HEK293T (cell line): ENCODE measurements at regions not wholly inside any gene's neighbourhood (a gene's known extent, or its start where the extent isn't known, plus 50 kb on each side); places are given as distances from the start of the nearest gene placed in this dataset.
"Not testable (repeated sequence)": the region's sequence is repeated elsewhere in the genome, so short reads cannot be mapped to it uniquely, and the experiment has no call there.

Experiments
- CTCF ChIA-PET: fragments of 350-600 bp; formaldehyde crosslinking; extraction: SDS; loops from one replicate; lab custom pipeline; 2021; ENCODE audit warnings: antibody characterized with exemption, inconsistent platforms; lab: Yijun Ruan, JAX
- POLR2A ChIA-PET: fragments of 350-600 bp; formaldehyde crosslinking; extraction: SDS; loops from one replicate; lab custom pipeline; 2020; ENCODE audit warnings: antibody characterized with exemption, inconsistent platforms; lab: Yijun Ruan, JAX
- DNase-seq: peaks from one replicate; pipeline ENCODE4 v3.0.0; 2012; ENCODE audit warnings: mixed read lengths; ENCODE audit errors: extremely low spot score
- ARNT ChIP-seq: fragments of 450-650 bp; IDR thresholded peaks from 2 replicates; pipeline ENCODE4 v1.6.1; 2017; ENCODE audit warnings: mild to moderate bottlenecking
- BHLHE40 ChIP-seq: fragments of 450-650 bp; IDR thresholded peaks from 2 replicates; pipeline ENCODE4 v1.6.1; 2016; ENCODE audit warnings: mild to moderate bottlenecking, moderate library complexity, borderline replicate concordance
- CTBP1 ChIP-seq: fragments of 450-650 bp; IDR thresholded peaks from 2 replicates; pipeline ENCODE4 v1.6.1; 2016; ENCODE audit warnings: borderline replicate concordance
- ELF4 ChIP-seq: fragments of 450-650 bp; IDR thresholded peaks from 2 replicates; pipeline ENCODE4 v1.6.1; 2017; ENCODE audit warnings: antibody characterized with exemption
- FOXA1 ChIP-seq: fragments of 450-650 bp; IDR thresholded peaks from 2 replicates; pipeline ENCODE4 v1.6.1; 2016; ENCODE audit warnings: mild to moderate bottlenecking
- FOXK2 ChIP-seq: fragments of 450-650 bp; IDR thresholded peaks from 2 replicates; pipeline ENCODE4 v1.6.1; 2016; ENCODE audit warnings: mild to moderate bottlenecking
- FOXM1 ChIP-seq: fragments of 450-650 bp; IDR thresholded peaks from 2 replicates; pipeline ENCODE4 v1.6.1; 2017; ENCODE audit warnings: mild to moderate bottlenecking, borderline replicate concordance
- HDGF ChIP-seq: fragments of 450-650 bp; IDR thresholded peaks from 2 replicates; pipeline ENCODE4 v1.6.1; 2017; ENCODE audit warnings: antibody characterized with exemption, borderline replicate concordance
- L3MBTL2 ChIP-seq: fragments of 450-650 bp; conservative IDR thresholded peaks from 2 replicates; pipeline ENCODE4 v1.6.1; 2016; ENCODE audit warnings: mild to moderate bottlenecking
- LEF1 ChIP-seq: fragments of 450-650 bp; IDR thresholded peaks from 2 replicates; pipeline ENCODE4 v1.6.1; 2017; ENCODE audit warnings: mild to moderate bottlenecking, borderline replicate concordance
- NFRKB ChIP-seq: fragments of 450-650 bp; IDR thresholded peaks from 2 replicates; pipeline ENCODE4 v1.6.1; 2016; ENCODE audit warnings: mild to moderate bottlenecking, moderate library complexity
- SP1 ChIP-seq: fragments of 450-650 bp; IDR thresholded peaks from 2 replicates; pipeline ENCODE4 v1.6.1; 2017
- SUZ12 ChIP-seq: fragments of 450-650 bp; IDR thresholded peaks from 2 replicates; pipeline ENCODE4 v1.6.1; 2016; ENCODE audit warnings: mild to moderate bottlenecking
- TARDBP ChIP-seq: fragments of 450-650 bp; IDR thresholded peaks from 2 replicates; pipeline ENCODE4 v1.6.1; 2016
- ZNF384 ChIP-seq: fragments of 450-650 bp; IDR thresholded peaks from 2 replicates; pipeline ENCODE4 v1.6.1; 2016
- TF ChIP-seq, protein P1 (sequence below): fragments of 450-650 bp; IDR thresholded peaks from 2 replicates; pipeline ENCODE4 v1.6.1; 2016

DNA sequence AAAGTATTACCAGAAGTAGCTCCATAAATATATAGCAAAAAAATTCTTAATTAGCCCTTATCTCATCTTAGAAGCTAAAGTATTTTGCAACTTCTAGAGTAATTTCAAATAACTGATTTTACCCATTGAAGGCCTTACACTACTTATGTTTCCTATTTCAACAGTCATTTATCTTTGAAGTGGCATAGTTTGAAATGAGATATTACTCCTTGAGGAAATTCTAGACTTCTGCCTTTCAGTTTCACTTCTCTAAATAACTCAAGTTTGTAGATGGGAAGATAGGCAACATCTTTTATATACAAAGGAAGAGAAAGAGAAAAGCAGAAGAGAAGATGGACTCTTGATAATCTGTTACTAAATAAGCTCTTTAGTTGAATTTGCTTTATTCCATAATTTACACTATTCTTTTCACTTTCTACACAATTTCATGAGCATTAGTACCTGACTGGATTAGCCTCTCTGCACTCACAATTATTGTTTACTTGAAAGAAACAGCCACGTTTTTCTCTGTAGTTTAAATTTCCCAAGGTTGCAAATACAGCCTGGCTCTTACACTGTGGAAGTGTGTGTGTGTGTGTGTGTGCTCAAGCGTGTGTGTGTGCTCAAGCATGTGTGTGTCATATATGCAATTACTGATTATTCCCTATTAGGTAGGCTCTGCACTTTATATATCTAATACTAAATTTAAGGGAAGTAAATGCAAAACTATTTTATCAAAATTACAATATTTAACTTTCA lies 60.6 kb upstream of the EMB start:
- CTCF ChIA-PET, result interaction anchor here (0.7 kb wide), 1 partner anchor 103 kb away, joined by 3 read pairs; no protein-coding TSS in a partner anchor
- POLR2A ChIA-PET, result no interaction called here
- no peak for DNase-seq

DNA sequence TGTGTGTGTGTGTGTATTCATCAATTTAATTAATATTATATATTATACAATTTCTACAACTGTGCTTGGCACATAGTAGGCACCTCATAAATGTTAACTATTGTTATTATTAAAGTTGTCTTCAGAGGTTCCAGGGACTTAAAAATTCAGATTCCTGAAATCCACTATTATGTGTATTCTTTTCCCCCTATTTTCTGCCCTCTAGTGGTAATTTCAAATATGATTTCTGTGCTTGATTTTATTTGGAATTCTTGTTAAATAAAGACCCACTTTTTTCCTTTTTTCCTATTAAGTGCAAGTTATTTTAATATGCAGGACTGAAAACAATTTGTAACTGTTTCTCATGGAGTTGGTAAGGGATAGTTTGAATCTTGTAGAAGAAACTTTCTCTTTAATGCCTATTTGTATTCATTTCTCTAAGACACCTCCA lies 72.0 kb upstream of the EMB start:
- POLR2A ChIA-PET, DNase-seq: not testable (repeated sequence)
- CTCF ChIA-PET, result interaction anchor here (0.6 kb wide), 1 partner anchor 140 kb away, joined by 3 read pairs; no protein-coding TSS in a partner anchor

More for the DNA sequence above, 60.6 kb upstream of the EMB start:
- TF ChIP-seq, protein P1, sequence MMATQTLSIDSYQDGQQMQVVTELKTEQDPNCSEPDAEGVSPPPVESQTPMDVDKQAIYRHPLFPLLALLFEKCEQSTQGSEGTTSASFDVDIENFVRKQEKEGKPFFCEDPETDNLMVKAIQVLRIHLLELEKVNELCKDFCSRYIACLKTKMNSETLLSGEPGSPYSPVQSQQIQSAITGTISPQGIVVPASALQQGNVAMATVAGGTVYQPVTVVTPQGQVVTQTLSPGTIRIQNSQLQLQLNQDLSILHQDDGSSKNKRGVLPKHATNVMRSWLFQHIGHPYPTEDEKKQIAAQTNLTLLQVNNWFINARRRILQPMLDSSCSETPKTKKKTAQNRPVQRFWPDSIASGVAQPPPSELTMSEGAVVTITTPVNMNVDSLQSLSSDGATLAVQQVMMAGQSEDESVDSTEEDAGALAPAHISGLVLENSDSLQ, result no peak
- TF ChIP-seq SUZ12, result no peak

DNA sequence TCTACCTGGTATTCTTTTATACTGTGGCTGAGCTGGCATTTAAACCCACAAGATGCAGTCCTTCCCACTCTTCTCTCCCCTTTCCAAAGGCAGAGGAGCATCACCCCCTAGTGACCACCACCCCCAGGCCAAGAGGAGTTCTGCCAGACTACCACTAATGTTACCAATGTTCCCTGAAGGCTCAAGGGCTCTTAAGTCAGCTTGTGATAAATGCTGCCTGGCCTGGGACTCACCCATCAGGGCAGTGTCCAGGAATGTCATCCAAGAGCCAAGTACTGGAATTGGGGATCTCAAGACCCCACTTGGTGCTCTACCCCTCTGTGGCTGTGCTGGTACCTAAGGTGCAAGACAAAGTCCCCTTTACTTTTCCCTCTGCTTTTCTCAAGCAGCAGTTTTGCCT lies 80.0 kb upstream of the EMB start:
- POLR2A ChIA-PET, DNase-seq, CTCF ChIA-PET: not testable (repeated sequence)

DNA sequence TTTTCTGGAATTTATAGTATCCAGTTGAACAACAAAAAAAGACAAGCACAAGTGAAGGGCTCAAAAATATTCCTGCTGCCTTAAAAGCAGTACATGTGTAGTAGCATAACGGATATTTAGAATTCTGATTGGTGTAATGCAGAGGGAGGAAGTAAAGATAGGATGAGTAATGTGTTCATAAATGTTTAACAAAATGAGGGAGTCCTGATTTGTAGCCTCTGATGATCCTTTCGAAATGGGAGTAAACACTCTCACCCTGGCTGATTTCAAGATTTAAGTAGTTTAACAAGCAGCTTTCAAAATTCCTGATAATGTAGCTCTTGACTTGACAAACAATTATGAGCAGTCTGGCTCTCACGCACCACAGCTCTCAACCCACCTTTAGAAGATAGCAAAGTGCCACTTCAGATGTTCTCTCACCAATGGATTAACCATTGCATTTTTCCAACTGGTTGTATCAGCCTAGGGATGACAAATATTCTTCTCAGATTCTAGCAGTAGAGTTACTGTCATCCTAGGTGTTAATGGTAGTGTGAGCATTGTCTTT lies 86.5 kb upstream of the EMB start:
- CTCF ChIA-PET, POLR2A ChIA-PET, DNase-seq: not testable (repeated sequence)

DNA sequence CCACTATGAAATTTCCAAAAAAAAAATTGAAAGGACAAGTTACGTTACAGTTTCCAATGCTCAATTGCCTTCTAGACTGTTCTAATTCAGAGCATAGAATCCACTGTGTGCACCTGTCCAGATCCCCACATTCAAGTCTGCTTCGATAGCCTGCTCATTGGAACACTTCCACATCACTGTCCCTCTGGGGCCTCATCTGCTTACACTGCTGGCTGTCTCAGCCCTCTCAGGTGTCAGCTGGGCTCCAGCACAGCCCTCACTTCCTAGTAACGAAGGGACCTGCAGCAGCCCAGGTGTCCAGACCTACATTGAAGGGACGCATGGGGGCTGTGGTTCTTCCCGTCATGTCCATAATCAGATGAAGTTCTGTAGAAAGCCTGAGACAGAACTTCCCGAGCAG lies 94.3 kb upstream of the EMB start:
- CTCF ChIA-PET, result no interaction called here
- TF ChIP-seq BHLHE40, result no peak
- TF ChIP-seq LEF1, result no peak
- TF ChIP-seq ARNT, result no peak
- TF ChIP-seq FOXA1, result no peak
- TF ChIP-seq, protein P1, result no peak
- no peak for TF ChIP-seq CTBP1
- no peak for TF ChIP-seq FOXK2
- TF ChIP-seq TARDBP, result no peak
- no peak for TF ChIP-seq HDGF
- TF ChIP-seq NFRKB, result no peak
- TF ChIP-seq ELF4, result no peak
- no peak for TF ChIP-seq FOXM1
- no peak for TF ChIP-seq L3MBTL2
- no peak for TF ChIP-seq ZNF384
- no peak for TF ChIP-seq SP1
- POLR2A ChIA-PET, result no interaction called here
- DNase-seq, result no peak

DNA sequence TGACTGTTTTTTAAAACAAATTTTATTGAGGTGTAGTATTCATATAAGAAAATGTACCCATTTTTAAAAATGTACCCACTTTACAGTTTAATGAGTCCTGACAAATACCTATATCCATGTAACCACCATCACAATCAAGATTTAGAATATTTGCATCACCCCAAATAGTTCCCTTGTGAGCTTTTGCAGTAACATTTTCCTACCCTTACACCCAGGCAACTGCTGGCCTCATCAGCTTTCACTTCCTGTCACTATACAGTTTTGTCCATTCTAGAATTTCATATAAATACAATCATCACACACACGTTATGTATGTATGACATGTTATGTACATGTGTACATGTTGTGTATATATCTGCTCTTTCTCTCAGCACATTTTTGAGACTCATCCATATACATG lies 96.4 kb upstream of the EMB start:
- DNase-seq, CTCF ChIA-PET, POLR2A ChIA-PET: not testable (repeated sequence)

DNA sequence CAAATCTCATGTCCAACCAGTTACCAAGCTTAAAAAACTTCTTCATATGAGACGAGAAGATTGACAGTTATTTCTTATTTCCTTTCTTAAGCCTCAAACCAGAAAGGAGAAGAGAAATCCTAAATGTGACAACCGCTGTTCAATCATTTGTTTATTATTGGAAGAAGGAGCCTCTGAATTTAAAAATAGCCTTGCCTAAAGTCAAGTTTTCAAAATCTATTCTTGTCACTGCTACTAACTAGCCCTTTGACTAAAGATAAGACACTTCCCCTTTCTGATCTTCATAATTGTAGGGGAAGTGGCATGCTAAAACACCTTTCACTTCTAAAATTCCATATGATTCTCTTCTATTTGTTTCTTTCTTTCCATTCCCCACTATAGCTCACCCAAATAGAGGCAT lies 106.2 kb upstream of the EMB start:
- DNase-seq, result no peak
- CTCF ChIA-PET, result no interaction called here
- no peak for TF ChIP-seq L3MBTL2
- no peak for TF ChIP-seq FOXK2
- no peak for TF ChIP-seq NFRKB
- POLR2A ChIA-PET, result no interaction called here

DNA sequence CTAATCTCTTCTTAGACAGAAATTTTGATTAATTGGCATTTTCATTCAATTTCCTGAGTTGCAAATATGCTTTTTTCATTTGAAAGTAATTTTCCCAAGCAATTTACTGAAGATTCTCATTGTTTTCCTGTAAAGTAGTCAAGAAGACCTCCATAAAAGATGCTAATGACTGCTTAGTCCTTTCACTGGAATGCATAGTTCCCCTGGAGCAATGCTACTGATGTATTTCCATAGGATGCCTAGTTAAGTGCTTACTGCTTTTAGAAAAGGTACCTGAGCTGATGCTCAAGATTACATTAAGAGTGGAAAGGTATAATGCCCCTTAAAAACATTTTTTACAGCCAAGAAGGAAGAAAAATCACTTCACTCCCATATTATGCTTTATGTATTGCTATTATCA lies 109.2 kb upstream of the EMB start:
- no peak for TF ChIP-seq L3MBTL2
- no peak for TF ChIP-seq TARDBP
- no peak for TF ChIP-seq FOXM1
- POLR2A ChIA-PET, result no interaction called here
- CTCF ChIA-PET, result no interaction called here
- no peak for DNase-seq

DNA sequence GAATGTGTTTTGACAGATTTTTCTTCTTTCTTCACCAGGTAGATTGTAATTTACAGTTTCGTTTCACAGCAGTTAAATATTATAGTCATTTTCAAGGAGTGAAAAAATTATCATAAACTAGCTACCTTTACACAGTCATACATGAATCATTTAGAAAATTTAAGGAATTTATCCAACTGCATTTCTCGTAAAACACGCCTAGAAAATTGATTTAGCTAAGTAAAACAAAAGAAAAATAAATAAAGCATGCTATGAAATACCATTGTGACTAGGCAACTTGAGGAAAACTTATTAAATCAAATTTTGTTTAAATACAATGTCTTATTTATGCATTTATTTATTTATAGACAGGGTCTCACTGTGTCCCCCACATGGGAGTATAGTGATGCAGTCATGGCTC lies 109.9 kb upstream of the EMB start:
- TF ChIP-seq ZNF384, result no peak
- TF ChIP-seq L3MBTL2, result no peak
- no peak for TF ChIP-seq ARNT
- no peak for TF ChIP-seq FOXM1
- TF ChIP-seq CTBP1, result no peak
- no peak for TF ChIP-seq NFRKB
- TF ChIP-seq LEF1, result no peak
- no peak for TF ChIP-seq HDGF
- TF ChIP-seq BHLHE40, result no peak
- ChIA-PET POLR2A (no interaction called here), CTCF (no interaction called here)
- no peak for DNase-seq
